ENCODE measurements at regions not wholly inside any gene's neighbourhood (a gene's known extent, or its start where the extent isn't known, plus 50 kb on each side); places are given as distances from the start of the nearest gene placed in this dataset.

DNA sequence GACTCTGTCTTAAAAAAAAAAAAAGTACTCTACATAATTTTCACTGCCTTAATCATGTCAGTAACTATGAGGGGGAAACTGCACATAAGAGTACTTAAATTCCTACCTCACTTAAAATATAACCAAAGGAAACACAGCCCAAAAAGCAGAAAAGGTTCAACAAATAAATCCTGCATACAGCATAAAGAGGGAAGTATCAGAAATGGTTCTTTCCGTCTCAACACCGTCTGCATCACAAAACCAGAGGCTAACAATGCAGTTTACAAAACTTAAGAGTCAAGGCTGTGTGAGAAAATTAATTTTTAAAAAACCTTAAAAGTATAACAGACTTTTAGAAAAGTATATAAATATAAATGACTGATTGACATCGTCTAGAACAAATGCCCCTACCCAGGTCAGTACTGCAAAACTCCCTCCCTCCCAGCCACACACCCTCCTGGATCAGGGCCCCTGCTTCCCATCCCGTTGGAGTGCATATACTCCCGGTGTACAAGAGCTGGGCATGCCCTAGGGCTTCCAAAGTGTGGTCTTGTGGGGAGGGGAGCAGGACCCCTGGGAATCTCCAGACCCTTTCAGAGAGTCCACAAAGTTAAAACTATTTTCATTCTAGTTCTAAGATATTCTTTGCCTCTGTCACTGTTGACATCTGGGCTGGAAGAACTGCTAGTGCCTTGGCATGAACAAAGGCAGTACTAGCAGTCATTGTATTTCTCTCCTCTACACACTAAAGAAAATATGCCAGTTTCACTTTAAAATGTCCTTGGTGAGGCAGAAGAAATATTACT, 67.0 kb upstream of the SERTAD2 start:
- Histone ChIP-seq H2AFZ (ENCODE audit: low read depth, low read length) (no peak overlapping the region), H3K9me1 (replicated peaks; ENCODE audit: control insufficient read depth, extremely low read depth, insufficient read depth, low read length) (no peaks in the 10 kb centered on the region), H3K27me3 (ENCODE audit: control insufficient read depth in 2 of 2, insufficient read depth in 2 of 2, low read length in 2 of 2) (no peaks in the 10 kb centered on the region), H4K20me1 (replicated peaks; ENCODE audit: control insufficient read depth, extremely low read depth, insufficient read depth, low read length) (no peaks in the 10 kb centered on the region), H3K4me1 (ENCODE audit: control insufficient read depth, extremely low read depth, insufficient read depth, low read length) (no peaks in the 10 kb centered on the region), H3K4me2 (ENCODE audit: insufficient read depth, low read length) (no peak overlapping the region), H3K27ac (ENCODE audit: insufficient read depth, low read depth, low read length) (no peak overlapping the region), H3K36me3 (ENCODE audit: control insufficient read depth in 2 of 2, extremely low read depth in 1 of 2, insufficient read depth in 2 of 2, low read length in 2 of 2) (no peaks in the 10 kb centered on the region), H3K79me2 (ENCODE audit: control insufficient read depth, insufficient read depth, low read length) (no peaks in the 10 kb centered on the region), H3K9ac (replicated peaks; ENCODE audit: extremely low read depth, insufficient read depth, low read length) (no peak overlapping the region), H3K4me3 (replicated peaks in 1 of 3; ENCODE audit: insufficient read depth in 1 of 3, low read depth in 1 of 3, low read length in 3 of 3) (no peak overlapping the region), H3K9me3 (replicated peaks; ENCODE audit: control insufficient read depth, insufficient read depth, low read length) (no peaks in the 10 kb centered on the region)
- FAIRE-seq (no peak), DNase-seq (ENCODE audit: low read depth, low spot score) (no peak)
- TF ChIP-seq EZH2 (IDR thresholded peaks at IDR 0.05; ENCODE audit: borderline replicate concordance, low read depth, low read length, severe bottlenecking) (no peak), GATA2 (IDR thresholded peaks at IDR 0.05; ENCODE audit: insufficient read depth, insufficient read length, low read depth, low read length) (no peak), FOS (IDR thresholded peaks at IDR 0.05; ENCODE audit: borderline replicate concordance, insufficient read depth, low read length) (no peak), POLR2AphosphoS5 (IDR thresholded peaks at IDR 0.05; ENCODE audit: insufficient read depth, low read depth, low read length) (no peak), MYC (IDR thresholded peaks at IDR 0.05; ENCODE audit: low read depth, low read length) (no peak), POLR2A (IDR thresholded peaks at IDR 0.05; ENCODE audit: low read depth, low read length) (no peak), JUN (IDR thresholded peaks at IDR 0.05; ENCODE audit: borderline replicate concordance, insufficient read depth, insufficient read length, low read depth) (no peak)
- TF ChIP-seq, protein P1, sequence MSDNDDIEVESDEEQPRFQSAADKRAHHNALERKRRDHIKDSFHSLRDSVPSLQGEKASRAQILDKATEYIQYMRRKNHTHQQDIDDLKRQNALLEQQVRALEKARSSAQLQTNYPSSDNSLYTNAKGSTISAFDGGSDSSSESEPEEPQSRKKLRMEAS (IDR thresholded peaks at IDR 0.05; ENCODE audit: insufficient read depth, insufficient read length): no peak
- TF ChIP-seq, protein P2, sequence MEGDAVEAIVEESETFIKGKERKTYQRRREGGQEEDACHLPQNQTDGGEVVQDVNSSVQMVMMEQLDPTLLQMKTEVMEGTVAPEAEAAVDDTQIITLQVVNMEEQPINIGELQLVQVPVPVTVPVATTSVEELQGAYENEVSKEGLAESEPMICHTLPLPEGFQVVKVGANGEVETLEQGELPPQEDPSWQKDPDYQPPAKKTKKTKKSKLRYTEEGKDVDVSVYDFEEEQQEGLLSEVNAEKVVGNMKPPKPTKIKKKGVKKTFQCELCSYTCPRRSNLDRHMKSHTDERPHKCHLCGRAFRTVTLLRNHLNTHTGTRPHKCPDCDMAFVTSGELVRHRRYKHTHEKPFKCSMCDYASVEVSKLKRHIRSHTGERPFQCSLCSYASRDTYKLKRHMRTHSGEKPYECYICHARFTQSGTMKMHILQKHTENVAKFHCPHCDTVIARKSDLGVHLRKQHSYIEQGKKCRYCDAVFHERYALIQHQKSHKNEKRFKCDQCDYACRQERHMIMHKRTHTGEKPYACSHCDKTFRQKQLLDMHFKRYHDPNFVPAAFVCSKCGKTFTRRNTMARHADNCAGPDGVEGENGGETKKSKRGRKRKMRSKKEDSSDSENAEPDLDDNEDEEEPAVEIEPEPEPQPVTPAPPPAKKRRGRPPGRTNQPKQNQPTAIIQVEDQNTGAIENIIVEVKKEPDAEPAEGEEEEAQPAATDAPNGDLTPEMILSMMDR (IDR thresholded peaks at IDR 0.05; ENCODE audit: extremely low read depth in 1 of 2, insufficient read depth in 1 of 2, low read depth in 1 of 2, low read length in 2 of 2): no peak
- BruUV-seq (replicated peaks): no TSS peak
- intact Hi-C loops (cut with micrococcal nuclease): no loop called here
- CTCF ChIA-PET: interaction anchor here (1.1 to 1.5 kb wide), 2 partner anchors 8 to 30 kb away, joined by 3 to 4 read pairs; no protein-coding TSS in a partner anchor
- dilution Hi-C loops (cut with MboI; ENCODE audit: extremely low pct_ligation_motif_present, low sequenced_read_pairs): no loop called here
- POLR2A ChIA-PET: no interaction called here

Measured in endothelial cell of umbilical vein (primary cell).